ENCODE measurements at regions not wholly inside any gene's neighbourhood (a gene's known extent, or its start where the extent isn't known, plus 50 kb on each side); places are given as distances from the start of the nearest gene placed in this dataset.
"Not testable (repeated sequence)": the region's sequence is repeated elsewhere in the genome, so short reads cannot be mapped to it uniquely, and the experiment has no call there.

DNA sequence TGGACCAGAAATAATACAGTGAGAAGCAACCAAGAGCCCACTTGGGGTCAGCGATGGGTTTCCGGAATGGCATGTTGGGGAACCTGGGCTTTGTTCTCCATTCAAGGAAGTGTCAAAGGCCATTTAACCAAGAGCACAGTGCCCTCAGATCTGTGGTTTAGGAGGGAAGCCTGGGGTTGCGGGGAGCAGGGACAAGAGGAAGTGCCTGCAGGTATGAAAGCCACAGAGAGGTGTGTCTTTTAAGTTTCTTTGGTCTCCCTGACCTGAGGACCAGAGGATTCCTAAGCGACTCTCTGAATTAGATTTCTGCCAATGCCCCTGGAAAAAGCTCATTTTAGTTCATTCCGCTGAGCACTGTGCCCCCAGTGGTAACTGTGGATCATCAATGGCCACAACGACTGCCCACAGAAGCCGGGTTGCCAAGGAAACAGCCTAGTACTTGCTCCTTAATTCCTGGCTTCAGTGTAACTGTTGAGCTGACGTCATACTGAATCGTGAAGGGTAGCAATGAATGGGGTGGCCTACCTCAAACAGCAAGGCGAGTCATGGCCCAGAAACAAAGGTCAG lies 107.3 kb upstream of the SPIN1 start:
- DNase-seq (ENCODE audit: low read depth) = no peak

DNA sequence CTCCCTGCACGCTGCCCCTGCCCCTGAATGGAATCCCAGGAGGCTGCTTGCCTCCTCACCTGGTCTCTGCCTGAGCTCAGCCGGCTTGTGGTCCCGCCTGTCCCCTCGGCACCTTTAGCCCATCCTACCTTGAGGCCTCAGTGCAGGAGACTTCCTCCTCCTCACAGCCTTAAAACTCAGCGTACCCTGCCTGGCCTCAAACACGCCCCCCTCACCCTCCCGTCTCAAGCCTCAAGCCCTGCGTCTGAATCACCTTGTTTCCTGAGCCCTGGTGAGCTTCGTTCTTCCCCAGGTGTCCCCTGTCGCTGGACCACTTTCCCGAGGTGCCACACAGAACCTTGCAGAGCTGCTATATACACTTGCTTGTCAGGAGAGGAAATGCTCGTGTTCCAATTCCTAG lies 110.2 kb upstream of the SPIN1 start:
- no peak for DNase-seq (ENCODE audit: low read depth)

DNA sequence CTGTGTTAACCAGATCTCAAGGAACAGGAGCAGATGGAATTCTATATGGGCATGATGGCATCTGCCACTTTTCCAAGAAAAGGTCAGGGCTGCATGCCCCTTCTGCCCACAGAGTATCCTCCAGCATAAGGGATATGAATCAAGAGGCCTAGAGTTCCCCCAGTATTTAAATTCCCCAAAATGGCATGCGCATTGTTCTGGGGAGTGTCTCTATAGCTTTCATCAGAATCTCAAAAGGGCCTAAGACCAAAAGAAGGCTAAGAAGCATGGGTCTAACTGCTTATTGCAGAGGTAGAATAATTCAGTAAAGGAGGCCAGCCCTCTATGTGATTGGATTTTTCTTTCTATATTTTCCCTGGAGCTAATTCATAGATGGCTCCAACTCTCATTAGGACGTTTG lies 114.2 kb upstream of the SPIN1 start:
- no peak for DNase-seq (ENCODE audit: low read depth)

DNA sequence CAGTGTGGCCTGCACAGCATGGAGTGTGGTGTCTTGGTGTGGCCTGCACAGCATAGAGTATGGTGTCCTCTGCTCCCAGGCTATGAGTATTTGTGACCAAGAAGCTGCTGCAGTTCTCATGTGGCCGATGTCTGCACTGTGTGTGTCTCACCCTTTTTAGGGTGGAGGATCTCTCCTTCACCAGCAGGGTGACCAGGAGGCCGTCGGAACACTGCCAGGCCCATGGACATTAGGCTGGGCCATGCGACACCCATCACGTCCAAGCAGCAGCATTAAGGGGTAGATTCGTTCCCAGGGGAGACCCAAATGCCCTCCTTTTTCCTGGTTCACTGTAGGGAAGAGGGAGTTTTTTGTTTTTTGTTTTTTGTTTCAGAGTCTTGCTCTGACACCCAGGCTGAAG lies 115.3 kb upstream of the SPIN1 start:
- DNase-seq (ENCODE audit: low read depth) = no peak

DNA sequence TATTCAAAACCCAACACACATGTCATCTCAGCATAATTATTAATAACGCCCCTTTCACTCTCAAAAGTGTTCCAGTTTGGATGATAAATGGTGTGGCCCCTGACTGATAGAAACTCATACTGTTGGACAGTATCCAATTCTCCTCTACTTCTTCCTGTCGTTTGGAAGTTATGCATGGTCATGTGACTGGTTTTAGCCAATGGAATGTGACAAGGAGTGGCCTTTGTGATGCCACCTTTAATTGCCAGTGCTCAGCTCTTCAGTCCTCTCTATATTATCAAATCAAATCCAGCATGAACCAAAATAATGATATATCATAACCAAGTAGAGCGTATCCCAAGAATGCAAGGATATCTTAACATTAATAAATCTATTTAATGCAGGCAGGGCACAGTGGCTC lies 117.8 kb upstream of the SPIN1 start:
- DNase-seq (ENCODE audit: low read depth) = no peak

DNA sequence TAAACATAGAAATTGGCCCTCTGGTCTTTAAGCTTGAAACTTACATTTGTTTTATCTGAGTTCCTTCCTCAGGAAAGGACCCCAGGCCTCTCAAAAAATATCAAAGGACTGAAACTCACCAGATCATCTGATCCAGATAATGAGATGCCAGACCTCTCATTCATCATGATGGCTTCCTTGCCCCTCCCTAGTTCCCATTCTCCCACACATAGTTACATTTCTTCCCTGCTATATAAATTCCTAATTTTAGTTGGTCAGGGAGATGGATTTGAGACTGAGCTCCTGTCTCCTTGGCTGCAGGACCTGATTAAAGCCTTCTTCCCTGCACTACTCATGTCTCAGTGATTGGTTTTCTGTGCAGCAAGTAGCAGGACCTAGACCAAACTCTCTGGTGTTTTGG lies 119.4 kb upstream of the SPIN1 start:
- no peak for DNase-seq (ENCODE audit: low read depth)

DNA sequence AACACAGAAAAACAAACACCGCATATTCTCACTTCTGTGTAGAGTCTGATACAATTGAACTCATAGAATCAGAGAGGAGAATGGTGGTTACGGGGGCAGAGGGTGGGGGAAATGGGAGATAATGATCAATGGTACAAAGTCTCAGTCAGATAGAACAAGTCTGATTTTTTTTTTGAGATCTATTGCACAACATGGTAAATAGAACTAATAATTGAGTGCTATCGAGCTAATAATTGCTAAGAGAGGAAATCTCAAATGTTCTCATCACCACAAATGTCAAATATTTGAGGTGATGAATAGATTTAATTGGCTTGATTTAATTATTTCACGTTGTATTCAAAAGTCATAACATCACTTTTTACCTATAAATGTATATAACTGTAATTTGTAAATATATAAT lies 121.0 kb upstream of the SPIN1 start:
- DNase-seq (ENCODE audit: low read depth) = no peak

DNA sequence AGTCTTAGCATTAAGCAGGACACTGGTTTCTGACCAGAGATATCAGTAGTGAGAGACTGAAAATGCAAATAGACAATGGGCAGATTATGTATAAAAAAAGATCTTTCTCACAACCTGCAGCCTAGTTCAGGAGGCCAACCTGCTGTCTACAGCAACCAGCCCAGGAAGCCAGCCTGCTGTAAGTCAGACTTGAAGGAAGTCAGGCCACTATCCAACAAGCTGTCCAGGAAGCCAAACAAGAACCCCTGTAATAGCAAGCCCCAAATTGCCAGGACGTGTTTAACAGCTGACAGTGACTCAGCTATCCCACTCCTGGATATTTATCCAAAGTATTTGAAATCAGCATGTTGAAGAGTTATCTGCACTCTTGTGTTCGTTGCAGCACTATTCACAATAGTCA lies 121.8 kb upstream of the SPIN1 start:
- DNase-seq (ENCODE audit: low read depth) = no peak

DNA sequence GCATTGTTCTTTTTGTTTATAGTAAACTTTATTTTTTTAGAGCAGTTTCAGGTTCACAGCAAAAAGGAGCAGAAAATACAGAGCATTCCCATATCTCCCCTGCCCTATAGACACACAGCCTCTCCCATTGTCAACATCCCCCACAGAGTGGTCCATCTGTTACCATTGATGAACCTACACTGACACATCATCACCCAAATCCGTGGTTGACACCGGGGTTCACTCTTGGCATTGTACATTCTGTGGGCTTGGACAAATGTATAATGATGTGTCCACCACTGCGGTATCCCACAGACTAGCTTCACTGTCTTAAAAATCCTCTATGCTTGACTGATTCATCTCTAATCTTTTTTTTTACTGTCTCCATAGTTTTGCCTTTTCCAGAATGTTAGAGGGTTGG lies 120.7 kb upstream of the SPATA31C2 start:
- DNase-seq (ENCODE audit: low read depth) = no peak

DNA sequence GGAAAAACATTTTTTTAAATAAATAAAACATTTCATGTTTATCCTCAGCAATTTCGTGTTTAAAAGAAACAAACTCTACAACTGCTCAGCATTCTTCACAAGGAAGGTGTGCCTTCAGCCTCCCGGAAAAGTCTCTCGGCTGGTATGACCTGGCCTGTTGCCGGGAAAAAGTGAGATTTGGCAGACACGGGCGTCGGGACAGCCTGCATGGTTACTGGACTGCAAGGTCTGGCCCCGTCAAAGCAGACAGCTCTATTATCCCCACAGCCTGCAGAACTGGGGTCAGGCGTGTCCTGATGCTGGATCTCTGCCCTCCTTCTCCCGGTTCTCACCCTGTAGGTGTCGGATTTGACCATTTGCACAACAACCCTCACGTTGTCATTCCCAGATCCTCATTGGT lies 120.3 kb upstream of the SPATA31C2 start:
- DNase-seq (ENCODE audit: low read depth) = no peak

DNA sequence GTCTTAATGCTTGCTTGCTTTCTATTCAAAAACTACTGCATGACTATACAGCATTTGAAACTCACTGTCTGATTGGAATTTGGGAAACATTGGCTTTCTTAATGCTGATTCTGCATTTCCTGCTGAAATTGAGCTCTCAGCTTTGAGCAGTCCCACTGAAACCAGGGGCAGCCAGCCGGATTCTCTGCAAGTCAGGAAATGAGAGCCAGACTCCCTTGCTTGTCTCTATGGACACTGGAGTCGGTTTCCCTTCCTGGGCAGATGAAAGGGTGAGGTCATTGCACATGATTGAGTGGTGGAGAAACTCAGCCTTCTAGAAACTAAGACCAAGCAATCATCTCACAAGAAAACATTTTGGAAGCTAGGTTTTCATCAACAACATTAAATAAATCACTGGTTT lies 119.7 kb upstream of the SPATA31C2 start:
- peak; percentile 41 for DNase-seq (ENCODE audit: low read depth)

DNA sequence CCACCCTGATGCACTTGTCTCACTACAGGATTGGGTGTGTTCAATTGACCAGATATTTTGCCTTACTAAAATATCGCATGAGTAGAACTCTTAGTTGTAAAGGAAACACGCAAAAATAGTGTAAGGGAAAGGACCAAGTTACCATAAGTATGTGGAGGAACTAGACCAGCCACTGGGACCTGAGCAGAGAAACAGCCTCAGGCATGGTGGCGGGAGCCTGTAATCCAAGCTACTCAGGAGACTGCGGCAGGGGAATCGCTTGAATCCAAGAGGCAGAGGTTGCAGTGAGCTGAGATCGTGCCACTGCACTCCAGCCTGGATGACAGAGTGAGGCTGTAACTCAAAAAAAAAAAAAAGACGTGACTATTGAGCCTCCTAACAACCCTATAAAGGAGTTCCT lies 117.9 kb upstream of the SPATA31C2 start:
- DNase-seq (ENCODE audit: low read depth) = no peak

DNA sequence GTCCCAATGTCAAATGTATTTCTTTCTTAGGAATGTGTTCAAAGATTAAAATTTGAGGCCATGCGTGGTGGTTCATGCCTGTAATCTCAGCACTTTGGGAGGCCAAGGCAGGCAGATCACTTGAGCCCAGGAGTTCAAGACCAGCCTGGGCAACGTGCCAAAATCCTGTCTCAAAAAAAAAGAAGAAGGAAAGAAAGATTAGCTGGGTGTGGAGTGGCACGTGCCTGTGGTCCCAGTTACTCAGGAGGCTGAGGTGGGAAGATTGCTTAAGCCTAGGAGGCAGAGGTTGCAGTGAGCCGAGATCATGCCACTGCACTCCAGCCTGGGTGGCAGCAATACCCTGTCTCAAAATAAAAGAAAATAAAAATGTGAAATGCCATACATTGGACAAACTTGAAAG lies 117.5 kb upstream of the SPATA31C2 start:
- not testable (repeated sequence) for DNase-seq (ENCODE audit: low read depth)

DNA sequence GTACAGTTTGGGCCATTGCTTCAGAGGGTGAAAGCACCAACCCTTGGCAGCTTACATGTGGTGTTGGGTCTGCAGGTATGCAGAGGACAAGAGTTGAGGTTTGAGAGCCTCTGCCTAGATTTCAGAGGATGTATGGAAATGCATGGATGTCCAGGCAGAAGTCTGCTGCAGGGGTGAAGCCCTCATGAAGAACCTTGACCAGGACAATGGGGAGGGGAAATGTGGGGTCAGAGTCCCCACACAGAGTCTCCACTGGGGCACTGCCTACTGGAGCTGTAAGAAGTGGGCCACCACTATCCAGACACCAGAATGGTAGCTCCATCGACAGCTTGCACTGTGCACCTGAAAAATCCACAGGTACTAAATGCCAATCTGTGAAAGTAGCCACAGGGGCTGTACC lies 113.6 kb upstream of the SPATA31C2 start:
- DNase-seq (ENCODE audit: low read depth) = no peak

DNA sequence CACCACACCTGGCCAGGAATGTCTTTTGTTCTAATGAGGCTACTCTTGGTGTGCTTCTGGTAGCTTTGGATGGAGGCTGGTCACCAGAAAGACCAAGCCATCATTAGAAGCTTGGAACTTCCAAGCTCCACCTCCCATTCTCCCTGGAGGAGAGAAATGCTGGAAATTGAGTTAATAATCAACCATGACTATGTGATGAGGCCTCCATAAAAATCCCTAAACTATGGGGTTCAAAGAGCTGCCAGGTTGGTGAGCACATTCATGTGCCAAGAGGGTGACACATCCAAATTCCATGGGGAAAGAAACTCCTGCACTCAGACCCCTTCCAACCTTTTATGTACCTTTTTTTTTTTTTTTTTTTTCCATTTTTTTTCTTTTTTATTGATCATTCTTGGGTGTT lies 105.5 kb upstream of the SPATA31C2 start:
- no peak for DNase-seq (ENCODE audit: low read depth)

DNA sequence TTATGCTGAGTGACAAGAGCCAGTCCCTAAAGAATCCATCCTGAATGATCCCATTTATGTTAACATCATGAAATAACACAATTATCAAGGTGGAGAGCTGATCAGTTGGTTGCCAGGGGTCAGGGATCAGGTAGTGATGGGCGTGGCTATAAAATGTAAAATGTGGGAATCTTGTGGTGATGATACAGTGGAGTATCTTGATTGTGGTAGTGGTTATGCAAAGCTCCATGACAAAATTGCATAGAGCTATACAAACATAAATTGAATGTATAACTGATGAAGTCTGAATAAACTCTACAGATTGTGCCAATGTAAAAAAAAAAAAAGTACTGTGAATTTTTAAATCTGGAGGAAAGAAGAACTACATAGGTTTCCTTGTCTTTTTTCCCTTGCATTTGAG lies 104.6 kb upstream of the SPATA31C2 start:
- DNase-seq (ENCODE audit: low read depth) = no peak

DNA sequence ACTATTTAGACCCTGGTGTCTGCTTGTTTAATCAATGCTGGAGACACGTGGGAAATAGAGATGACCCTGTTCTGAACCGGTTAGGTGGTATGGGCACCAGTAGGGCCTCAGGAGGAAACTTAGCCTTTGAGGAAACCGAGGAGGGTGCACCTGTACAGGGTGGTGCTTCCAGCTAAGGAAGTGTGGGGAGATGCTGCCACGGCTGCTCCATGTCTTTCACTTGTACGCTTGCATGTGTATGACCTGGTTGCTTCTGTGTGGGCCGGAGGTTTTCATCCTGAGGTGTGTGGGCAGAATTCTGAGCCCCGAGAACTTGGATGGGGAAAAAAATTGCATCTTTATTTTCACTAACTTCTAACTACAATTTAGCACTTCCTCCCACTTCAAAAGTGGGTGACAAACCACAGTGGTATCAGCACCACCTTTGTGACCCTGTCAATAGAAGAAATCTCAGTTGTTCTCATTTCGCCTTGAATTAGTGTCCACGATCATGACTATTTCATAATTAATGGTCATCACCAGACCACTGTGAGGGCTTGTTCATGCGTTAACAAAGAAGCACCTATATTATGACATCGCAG lies 99.8 kb upstream of the SPATA31C2 start:
- DNase-seq (ENCODE audit: low read depth) = no peak

DNA sequence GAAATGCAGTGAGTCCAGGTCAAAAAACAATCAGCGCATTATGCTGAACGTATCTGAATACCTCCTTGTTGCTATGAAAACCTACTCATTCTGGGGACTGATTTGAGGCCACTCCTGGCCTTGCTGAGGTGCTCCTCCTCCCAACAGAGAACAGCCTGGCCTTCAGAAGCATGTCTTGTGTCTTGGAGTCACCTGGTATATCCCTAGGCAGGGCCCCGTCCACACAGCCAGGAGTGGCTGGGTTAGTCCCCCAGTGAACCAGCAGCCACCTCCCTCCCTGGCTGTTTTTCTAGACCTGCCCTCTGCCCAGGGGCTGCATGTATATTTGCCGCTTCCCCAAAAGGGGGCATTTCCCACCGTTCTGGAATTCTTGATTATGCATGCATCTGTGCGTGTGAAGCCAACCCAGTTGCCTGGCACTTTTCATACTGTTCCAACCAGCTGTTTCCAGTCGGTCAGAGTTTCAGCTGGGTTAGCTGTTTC lies 99.2 kb upstream of the SPATA31C2 start:
- DNase-seq (ENCODE audit: low read depth) = no peak

DNA sequence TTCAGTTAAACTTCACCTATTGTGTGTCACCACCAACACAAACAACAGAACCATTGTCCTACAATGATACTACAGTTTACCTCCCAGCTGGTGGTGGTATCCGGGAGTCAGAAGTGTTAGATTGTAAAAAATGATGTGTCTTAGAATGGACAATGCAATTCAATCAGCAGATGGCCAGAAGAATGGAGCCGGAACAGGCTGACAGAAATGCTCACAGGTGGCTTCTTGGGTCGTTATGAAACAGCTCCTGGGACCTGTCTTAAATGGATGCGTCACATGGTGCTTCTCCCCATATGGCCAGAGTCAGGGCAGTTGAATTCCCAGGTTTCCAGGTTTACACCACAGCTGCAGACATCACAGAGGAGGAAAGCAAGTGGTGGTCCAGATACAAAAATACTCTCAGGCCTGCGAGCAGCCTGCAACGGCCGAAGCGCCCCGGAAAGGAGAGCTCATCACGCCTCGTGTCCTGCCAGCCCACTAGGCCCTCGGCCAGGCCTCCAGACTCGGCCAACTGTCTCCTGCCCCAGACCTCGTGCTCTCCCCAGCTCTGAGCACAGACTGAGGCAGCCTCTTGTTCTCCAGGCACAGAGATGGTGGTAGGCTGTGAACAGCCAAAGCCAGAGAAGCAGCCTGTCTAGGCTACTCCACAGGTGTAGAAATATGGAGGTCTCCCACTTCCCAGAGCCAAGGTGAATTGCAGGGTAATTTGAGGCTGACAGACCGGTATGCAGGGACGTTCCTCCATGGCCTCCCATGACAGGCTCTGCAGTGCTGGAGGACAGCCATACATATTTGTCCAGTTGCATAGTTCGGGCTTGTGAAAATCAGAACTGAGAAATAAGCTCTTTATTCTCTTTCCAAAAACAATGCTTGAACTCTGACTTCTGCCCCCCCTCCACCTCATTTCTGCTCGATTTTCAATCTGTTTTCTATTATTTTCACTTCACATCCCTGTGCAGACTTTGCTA lies 98.5 kb upstream of the SPATA31C2 start:
- DNase-seq (ENCODE audit: low read depth) = no peak

DNA sequence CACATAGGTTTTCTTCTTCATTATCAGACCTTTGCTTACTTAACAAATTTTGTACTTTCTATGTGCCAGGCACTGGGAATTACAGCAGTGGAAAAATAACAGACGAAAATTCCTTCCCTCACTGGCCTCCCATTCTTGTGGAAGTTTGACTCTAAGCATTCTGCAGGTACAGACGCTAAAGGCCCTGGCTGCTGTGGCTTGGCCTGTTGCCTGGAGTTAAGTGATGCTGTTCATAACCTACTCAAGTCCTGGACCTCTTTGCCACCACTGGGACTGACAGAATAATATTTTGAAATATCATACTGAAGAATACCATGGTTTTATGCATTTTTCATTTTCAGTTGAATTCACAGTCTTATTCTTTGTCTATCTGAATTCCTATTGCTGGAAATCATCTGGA lies 97.3 kb upstream of the SPATA31C2 start:
- no peak for DNase-seq (ENCODE audit: low read depth)

DNA sequence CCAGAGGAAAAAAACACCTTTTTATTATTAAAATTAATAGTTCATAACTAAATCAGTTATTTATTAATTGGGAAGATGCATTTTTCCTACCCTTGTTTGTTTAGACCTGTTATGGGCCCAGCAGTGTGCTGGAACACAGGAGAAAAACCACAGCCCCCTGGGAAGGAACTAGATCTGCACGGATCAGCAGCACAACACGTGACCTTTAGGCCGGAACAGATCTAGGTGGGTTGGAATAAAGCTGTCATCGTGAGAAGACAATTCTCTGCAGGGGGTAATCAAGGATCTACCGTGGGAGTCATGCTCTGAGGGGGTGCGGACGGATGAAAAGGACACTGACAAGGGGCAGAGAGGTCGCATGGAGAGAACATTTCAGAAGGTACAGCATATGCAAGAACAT lies 95.8 kb upstream of the SPATA31C2 start:
- DNase-seq (ENCODE audit: low read depth) = no peak

DNA sequence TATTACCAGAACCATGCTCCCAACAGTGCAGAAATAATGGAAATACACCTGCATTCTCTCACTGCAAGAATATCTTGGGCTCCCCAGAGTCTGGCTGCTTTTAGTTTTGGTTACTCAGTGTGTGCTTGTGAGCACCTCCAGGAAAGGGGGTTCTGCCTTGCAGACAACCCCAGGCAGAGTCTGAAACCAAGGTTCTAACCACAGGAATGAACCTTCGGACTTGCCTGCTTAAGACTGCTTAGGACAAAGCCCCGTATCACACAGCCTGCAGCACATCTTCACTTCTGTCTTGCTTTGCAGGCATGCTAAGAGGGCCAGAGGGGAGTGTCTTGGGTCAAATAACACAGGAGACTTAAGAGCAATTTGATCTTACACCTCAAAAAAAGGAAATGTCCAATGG lies 94.8 kb upstream of the SPATA31C2 start:
- DNase-seq (ENCODE audit: low read depth) = no peak

DNA sequence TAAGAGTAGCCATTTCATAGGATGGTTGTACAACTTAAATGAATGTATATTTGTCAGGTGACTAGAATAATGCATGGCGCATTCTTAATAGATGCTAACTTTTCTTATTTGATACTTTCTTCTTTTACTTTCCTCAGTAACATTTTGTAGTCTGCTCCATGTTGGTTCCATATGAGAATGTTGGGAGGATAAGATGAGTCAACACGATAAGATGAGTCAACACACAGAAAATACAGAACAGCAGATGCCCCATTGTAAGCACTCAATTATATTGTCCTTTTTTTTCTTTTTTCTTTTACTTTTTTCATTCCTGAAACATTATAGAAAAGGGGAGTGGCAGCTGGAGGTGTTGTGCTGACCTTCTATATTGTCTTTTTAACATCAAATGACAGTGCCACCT lies 92.3 kb upstream of the SPATA31C2 start:
- no peak for DNase-seq (ENCODE audit: low read depth)

Data from fibroblast of the conjunctiva (primary cell).